GM23338 (cell line): ENCODE measurements at regions not wholly inside any gene's neighbourhood (a gene's known extent, or its start where the extent isn't known, plus 50 kb on each side); places are given as distances from the start of the nearest gene placed in this dataset.

Experiments
- ATAC-seq: fragments of 200-7000 bp; cut with Tn5 transposase; 3 replicates; pipeline ENCODE4 v1.9.1; 2020
- DNase-seq: peaks from one replicate; pipeline ENCODE4 v3.0.0-alpha.2; 2015; ENCODE audit warnings: low spot score
- H2AFZ ChIP-seq: fragments of 200-600 bp; sonication (generic); 2 replicates; pipeline ENCODE4 v1.8.0; 2016; ENCODE audit warnings: antibody characterized with exemption, mild to moderate bottlenecking, moderate library complexity
- H3F3A ChIP-seq: fragments of 200-600 bp; sonication (generic); replicated peaks from 2 replicates; pipeline ENCODE4 v1.8.0; 2017; ENCODE audit warnings: antibody characterized with exemption, mixed run types, low read depth
- H3K27ac ChIP-seq: fragments of 200-600 bp; sonication (generic); 2 replicates; pipeline ENCODE4 v1.6.1; 2016; ENCODE audit warnings: low read depth
- H3K27me3 ChIP-seq: fragments of 200-600 bp; sonication (generic); 2 replicates; pipeline ENCODE4 v1.8.0; 2016; ENCODE audit warnings: mild to moderate bottlenecking, mixed run types, moderate library complexity; ENCODE audit not compliant: insufficient read depth
- H3K36me3 ChIP-seq: fragments of 200-600 bp; sonication (generic); 2 replicates; pipeline ENCODE4 v1.8.0; 2016; ENCODE audit warnings: mild to moderate bottlenecking; ENCODE audit not compliant: insufficient read depth
- H3K4me1 ChIP-seq: fragments of 200-600 bp; sonication (generic); 2 replicates; pipeline ENCODE4 v1.8.0; 2016; ENCODE audit warnings: mild to moderate bottlenecking, moderate library complexity; ENCODE audit not compliant: insufficient read depth
- H3K4me2 ChIP-seq: fragments of 200-600 bp; sonication (generic); 2 replicates; pipeline ENCODE4 v1.7.1; 2017; ENCODE audit warnings: mixed run types
- H3K4me3 ChIP-seq: fragments of 200-600 bp; sonication (generic); 2 replicates; pipeline ENCODE4 v1.6.1; 2016; ENCODE audit warnings: mixed run types
- H3K79me2 ChIP-seq: fragments of 200-600 bp; sonication (generic); replicated peaks from 2 replicates; pipeline ENCODE4 v1.8.0; 2017; ENCODE audit warnings: mild to moderate bottlenecking; ENCODE audit not compliant: insufficient read depth
- H3K9me2 ChIP-seq: fragments of 200-600 bp; sonication (generic); 2 replicates; pipeline ENCODE4 v1.8.0; 2017; ENCODE audit not compliant: insufficient read depth
- H4K20me1 ChIP-seq: fragments of 200-600 bp; sonication (generic); replicated peaks from 2 replicates; pipeline ENCODE4 v1.8.0; 2017; ENCODE audit warnings: mild to moderate bottlenecking; ENCODE audit not compliant: insufficient read depth
- H3K27ac Mint-ChIP-seq: 2 replicates; pipeline ENCODE4 v1.8.0; 2020; ENCODE audit warnings: inconsistent platforms, mild to moderate bottlenecking, moderate library complexity, mixed read lengths
- H3K27me3 Mint-ChIP-seq: 3 replicates; pipeline ENCODE4 v1.8.0; 2022; ENCODE audit warnings: low read depth, mild to moderate bottlenecking, moderate library complexity, mixed read lengths, inconsistent platforms; ENCODE audit not compliant: insufficient read depth, poor library complexity
- H3K36me3 Mint-ChIP-seq: 3 replicates; pipeline ENCODE4 v1.8.0; 2021; ENCODE audit warnings: low read depth, mild to moderate bottlenecking, inconsistent platforms, moderate library complexity, mixed read lengths
- H3K4me1 Mint-ChIP-seq: 3 replicates; pipeline ENCODE4 v1.8.0; 2020; ENCODE audit warnings: mild to moderate bottlenecking, inconsistent platforms, mixed read lengths
- H3K4me3 Mint-ChIP-seq: 3 replicates; pipeline ENCODE4 v1.8.0; 2021; ENCODE audit warnings: moderate library complexity, mild to moderate bottlenecking, inconsistent platforms, mixed read lengths
- H3K9me3 Mint-ChIP-seq: 3 replicates; pipeline ENCODE4 v1.8.0; 2020; ENCODE audit warnings: moderate library complexity, mild to moderate bottlenecking, inconsistent platforms, mixed read lengths
- CREB1 ChIP-seq: fragments of 250-450 bp; sonication (Bioruptor Pico); IDR thresholded peaks from 2 replicates; pipeline ENCODE4 v1.5.0; 2020; ENCODE audit warnings: low read depth, mild to moderate bottlenecking, moderate library complexity
- CTCF ChIP-seq, 2 experiments: fragments of 200-600 bp in 1 of 2; sonication (generic) in 1 of 2; conservative IDR thresholded peaks; 2 replicates each; pipeline versions ENCODE4 v1.5.1 to v1.6.1; 2016 to 2017; ENCODE audit warnings: antibody characterized with exemption in 2 of 2, low read depth in 2 of 2, mild to moderate bottlenecking in 2 of 2, moderate library complexity in 1 of 2
- ETS1 ChIP-seq: IDR thresholded peaks from 2 replicates; pipeline ENCODE4 v1.6.1; 2016; ENCODE audit warnings: antibody characterized with exemption
- EZH2 ChIP-seq: fragments of 200-600 bp; sonication (generic); IDR thresholded peaks from one replicate; pipeline ENCODE4 v1.8.0; 2017; ENCODE audit warnings: antibody characterized with exemption, mild to moderate bottlenecking, low read depth; ENCODE audit not compliant: unreplicated experiment
- EZH2phosphoT487 ChIP-seq: fragments of 200-600 bp; sonication (generic); IDR thresholded peaks from one replicate; pipeline ENCODE4 v1.8.1; 2018; ENCODE audit warnings: antibody characterized with exemption; ENCODE audit not compliant: unreplicated experiment
- JUNB ChIP-seq: IDR thresholded peaks from one replicate; pipeline ENCODE4 v1.6.1; 2016; ENCODE audit warnings: antibody characterized with exemption; ENCODE audit not compliant: unreplicated experiment
- NANOG ChIP-seq: IDR thresholded peaks from 2 replicates; pipeline ENCODE4 v1.6.1; 2016; ENCODE audit warnings: antibody characterized with exemption, borderline replicate concordance
- POLR2AphosphoS5 ChIP-seq: IDR thresholded peaks from 2 replicates; pipeline ENCODE4 v1.6.1; 2016; ENCODE audit warnings: antibody characterized with exemption, low read depth
- REST ChIP-seq: IDR thresholded peaks from one replicate; pipeline ENCODE4 v1.6.1; 2018; ENCODE audit warnings: antibody characterized with exemption; ENCODE audit not compliant: unreplicated experiment
- STAT1 ChIP-seq: IDR thresholded peaks from one replicate; pipeline ENCODE4 v1.6.1; 2016; ENCODE audit warnings: antibody characterized with exemption; ENCODE audit not compliant: unreplicated experiment
- ZNF114 ChIP-seq: fragments of 250-450 bp; sonication (Bioruptor Pico); IDR thresholded peaks from 2 replicates; pipeline ENCODE4 v1.5.0; 2020; ENCODE audit warnings: mild to moderate bottlenecking, moderate library complexity
- ZNF331 ChIP-seq: fragments of 250-450 bp; sonication (Bioruptor Pico); IDR thresholded peaks from 2 replicates; pipeline ENCODE4 v1.5.0; 2020; ENCODE audit warnings: low read depth, mild to moderate bottlenecking, moderate library complexity
- ZNF462 ChIP-seq: fragments of 250-450 bp; sonication (Bioruptor Pico); IDR thresholded peaks from 2 replicates; pipeline ENCODE4 v1.5.0; 2020; ENCODE audit warnings: mild to moderate bottlenecking, moderate library complexity

- H3K4me3 ChIP-seq: no peak overlapping the region
- H4K20me1 ChIP-seq: no peaks in the 10 kb centered on the region
- H3K27ac ChIP-seq: no peak overlapping the region
- no peak overlapping the region for H3K27ac Mint-ChIP-seq
- no peaks in the 10 kb centered on the region for H3K79me2 ChIP-seq
- H3K27me3 Mint-ChIP-seq: no peaks in the 10 kb centered on the region
- no peaks in the 10 kb centered on the region for H3F3A ChIP-seq
- peaks cover 14% of the 10 kb centered on the region for H3K9me3 Mint-ChIP-seq
- H3K4me3 Mint-ChIP-seq: no peak overlapping the region
- no peaks in the 10 kb centered on the region for H3K27me3 ChIP-seq
- 0 out of 2 replicates have a peak, but pooled peaks cover 4% of the 10 kb centered on the region for H3K9me2 ChIP-seq
- no peak overlapping the region for H3K4me2 ChIP-seq
- no peak overlapping the region for H2AFZ ChIP-seq
- H3K36me3 ChIP-seq: no peaks in the 10 kb centered on the region
- no peak for ATAC-seq
- peaks cover 21% of the 10 kb centered on the region for H3K36me3 Mint-ChIP-seq
- no peak for DNase-seq
- TF ChIP-seq EZH2 (no peak), REST (no peak), JUNB (no peak), ZNF331 (no peak), POLR2AphosphoS5 (no peak), CREB1 (no peak), ETS1 (no peak), STAT1 (no peak), ZNF462 (CRISPR knock-in tag) (no peak), ZNF114 (CRISPR knock-in tag) (no peak), EZH2phosphoT487 (no peak), CTCF (conservative IDR thresholded peaks at IDR 0.05; ENCODE audit: low read depth in 2 of 2) (no peak), NANOG (no peak)
- H3K4me1 Mint-ChIP-seq: no peaks in the 10 kb centered on the region; the same call in 2 of the 3 replicates
- H3K4me1 ChIP-seq: no peaks in the 10 kb centered on the region
Measured at GRCh38 chr5:106921567-106921966, 749.2 kb downstream of the EFNA5 start.
